Left ventricle myocardium inferior (tissue), 1 donor: ENCODE measurements at regions not wholly inside any gene's neighbourhood (a gene's known extent, or its start where the extent isn't known, plus 50 kb on each side); places are given as distances from the start of the nearest gene placed in this dataset.

Source experiments
- DNase-seq: peaks from one replicate; pipeline ENCODE4 v3.0.0-alpha.2; 2020
- H3K27ac ChIP-seq: fragments of 200-600 bp; replicated peaks from 2 replicates; pipeline ENCODE4 v1.8.0; 2021
- H3K27me3 ChIP-seq: fragments of 200-600 bp; 2 replicates; pipeline ENCODE4 v1.8.0; 2021; ENCODE audit warnings: low read depth
- H3K36me3 ChIP-seq: fragments of 200-600 bp; 2 replicates; pipeline ENCODE4 v1.8.0; 2021
- H3K4me1 ChIP-seq: fragments of 200-600 bp; 2 replicates; pipeline ENCODE4 v1.8.0; 2021
- H3K4me3 ChIP-seq: fragments of 200-600 bp; 2 replicates; pipeline ENCODE4 v1.8.0; 2021; ENCODE audit warnings: mild to moderate bottlenecking, moderate library complexity
- H3K9me3 ChIP-seq: fragments of 200-600 bp; replicated peaks from 2 replicates; pipeline ENCODE4 v1.8.0; 2021
- intact Hi-C: fragments of 100-400 bp; cut with micrococcal nuclease; formaldehyde crosslinking; loops from one replicate; pipeline ENCODE4 v1.11.0; 2022
- TF ChIP-seq, protein P1 (sequence below): fragments of 200-600 bp; IDR thresholded peaks from 2 replicates; pipeline ENCODE4 v1.8.0; 2021; ENCODE audit warnings: antibody characterized with exemption, mild to moderate bottlenecking, borderline replicate concordance
- donor health status: DM: no; HTN: yes; CAD: no; lungs with severe emphysema.

DNA sequence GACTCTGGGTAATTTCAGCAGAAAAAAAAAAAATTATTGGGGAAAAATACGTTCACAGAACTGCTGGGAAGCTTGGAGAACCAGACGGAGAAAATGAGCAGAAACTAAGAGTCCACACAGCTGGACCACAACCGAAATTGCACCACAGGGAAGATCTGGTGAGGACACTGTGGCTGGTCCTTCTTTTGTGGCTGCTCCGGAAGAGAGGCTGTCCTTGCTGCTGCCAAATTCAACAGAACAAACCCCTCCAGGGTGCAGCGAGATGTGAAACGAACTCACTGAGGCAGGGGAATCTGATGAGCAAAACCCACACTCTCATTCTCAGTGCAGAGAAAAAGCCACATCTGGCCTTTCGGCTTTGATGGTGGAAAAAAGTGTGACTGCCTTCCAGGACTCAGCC is 200.0 kb downstream of the ACTL7B start:
- no peaks in the 10 kb centered on the region for H3K4me1 ChIP-seq
- no peak for DNase-seq
- no peak overlapping the region for H3K27ac ChIP-seq
- peaks cover 24% of the 10 kb centered on the region for H3K9me3 ChIP-seq
- intact Hi-C loops, result no loop called here
- peaks cover 23% of the 10 kb centered on the region for H3K27me3 ChIP-seq
- H3K36me3 ChIP-seq, result no peaks in the 10 kb centered on the region
- TF ChIP-seq, protein P1, sequence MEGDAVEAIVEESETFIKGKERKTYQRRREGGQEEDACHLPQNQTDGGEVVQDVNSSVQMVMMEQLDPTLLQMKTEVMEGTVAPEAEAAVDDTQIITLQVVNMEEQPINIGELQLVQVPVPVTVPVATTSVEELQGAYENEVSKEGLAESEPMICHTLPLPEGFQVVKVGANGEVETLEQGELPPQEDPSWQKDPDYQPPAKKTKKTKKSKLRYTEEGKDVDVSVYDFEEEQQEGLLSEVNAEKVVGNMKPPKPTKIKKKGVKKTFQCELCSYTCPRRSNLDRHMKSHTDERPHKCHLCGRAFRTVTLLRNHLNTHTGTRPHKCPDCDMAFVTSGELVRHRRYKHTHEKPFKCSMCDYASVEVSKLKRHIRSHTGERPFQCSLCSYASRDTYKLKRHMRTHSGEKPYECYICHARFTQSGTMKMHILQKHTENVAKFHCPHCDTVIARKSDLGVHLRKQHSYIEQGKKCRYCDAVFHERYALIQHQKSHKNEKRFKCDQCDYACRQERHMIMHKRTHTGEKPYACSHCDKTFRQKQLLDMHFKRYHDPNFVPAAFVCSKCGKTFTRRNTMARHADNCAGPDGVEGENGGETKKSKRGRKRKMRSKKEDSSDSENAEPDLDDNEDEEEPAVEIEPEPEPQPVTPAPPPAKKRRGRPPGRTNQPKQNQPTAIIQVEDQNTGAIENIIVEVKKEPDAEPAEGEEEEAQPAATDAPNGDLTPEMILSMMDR, result no peak
- no peak overlapping the region for H3K4me3 ChIP-seq

DNA sequence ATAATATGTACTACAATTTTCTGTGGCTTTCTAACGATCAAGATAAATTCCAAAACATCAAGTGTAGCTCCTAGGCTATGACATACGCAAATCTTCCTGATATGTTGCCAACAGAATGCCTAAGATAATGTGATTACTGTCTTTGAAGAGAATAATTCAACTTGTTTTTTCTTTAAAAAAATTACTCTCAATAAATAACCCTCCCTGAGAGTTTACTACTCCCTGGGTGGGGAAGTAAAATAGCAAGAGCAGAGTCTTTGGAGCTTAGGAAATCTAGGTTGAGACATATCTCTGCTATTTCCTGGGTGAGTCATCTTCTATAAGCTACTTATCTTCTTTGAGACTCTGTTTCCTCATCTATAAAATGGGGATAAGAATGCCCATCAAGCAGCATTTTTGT is 201.2 kb downstream of the ACTL7B start:
- no peaks in the 10 kb centered on the region for H3K4me1 ChIP-seq
- H3K27ac ChIP-seq, result no peak overlapping the region
- H3K36me3 ChIP-seq, result no peaks in the 10 kb centered on the region
- TF ChIP-seq, protein P1, result no peak
- intact Hi-C loops, result no loop called here
- no peak overlapping the region for H3K4me3 ChIP-seq
- peaks cover 15% of the 10 kb centered on the region for H3K9me3 ChIP-seq
- DNase-seq, result no peak
- peaks cover 29% of the 10 kb centered on the region for H3K27me3 ChIP-seq

DNA sequence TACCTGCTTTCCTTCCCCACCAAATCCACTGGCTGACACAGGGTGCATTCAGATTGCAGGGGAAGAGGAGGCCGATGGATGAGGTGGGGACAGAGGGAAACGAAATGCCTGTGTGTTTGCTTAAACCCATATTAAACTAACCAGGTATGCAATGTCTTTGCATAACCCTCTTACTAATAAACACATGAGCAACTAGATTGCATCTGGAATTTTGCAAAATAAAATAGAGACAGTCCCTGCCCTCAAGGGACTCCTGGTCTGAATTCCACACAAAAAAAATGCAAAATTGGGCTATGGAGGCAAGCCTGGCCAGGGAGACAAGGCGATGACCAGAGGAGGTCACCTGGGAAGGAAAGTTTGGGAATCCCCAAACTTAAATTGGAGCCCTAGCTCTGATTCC is 202.9 kb downstream of the ACTL7B start:
- no peak overlapping the region for H3K4me3 ChIP-seq
- no peaks in the 10 kb centered on the region for H3K9me3 ChIP-seq
- no peak overlapping the region for H3K27ac ChIP-seq
- intact Hi-C loops, result no loop called here
- H3K36me3 ChIP-seq, result no peaks in the 10 kb centered on the region
- TF ChIP-seq, protein P1, result no peak
- peaks cover 32% of the 10 kb centered on the region for H3K27me3 ChIP-seq
- no peaks in the 10 kb centered on the region for H3K4me1 ChIP-seq
- no peak for DNase-seq

DNA sequence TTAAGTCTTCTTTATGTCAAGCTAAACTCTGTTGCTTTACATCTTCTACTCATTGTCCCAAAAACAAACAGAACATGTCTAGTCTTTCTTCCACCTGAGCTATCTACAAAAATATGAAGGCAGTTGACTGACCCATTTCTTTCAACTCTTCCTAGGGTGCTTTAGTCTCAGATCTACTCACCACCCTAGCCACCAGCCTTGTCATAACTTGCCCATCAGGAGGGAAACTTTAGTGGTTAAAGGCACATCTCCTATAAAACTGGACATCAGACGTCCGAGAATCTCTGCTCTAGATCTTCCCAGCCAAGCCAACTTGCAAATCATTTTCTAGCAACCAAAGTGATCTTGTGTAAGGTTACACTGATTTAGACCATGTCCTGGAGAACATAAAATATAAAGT is 205.0 kb downstream of the ACTL7B start:
- no peak for DNase-seq
- Histone ChIP-seq H3K36me3 (no peaks in the 10 kb centered on the region), H3K4me3 (no peak overlapping the region), H3K4me1 (no peaks in the 10 kb centered on the region), H3K27me3 (peaks cover 40% of the 10 kb centered on the region), H3K9me3 (no peaks in the 10 kb centered on the region), H3K27ac (no peak overlapping the region)
- intact Hi-C loops, result no loop called here
- TF ChIP-seq, protein P1, result no peak

DNA sequence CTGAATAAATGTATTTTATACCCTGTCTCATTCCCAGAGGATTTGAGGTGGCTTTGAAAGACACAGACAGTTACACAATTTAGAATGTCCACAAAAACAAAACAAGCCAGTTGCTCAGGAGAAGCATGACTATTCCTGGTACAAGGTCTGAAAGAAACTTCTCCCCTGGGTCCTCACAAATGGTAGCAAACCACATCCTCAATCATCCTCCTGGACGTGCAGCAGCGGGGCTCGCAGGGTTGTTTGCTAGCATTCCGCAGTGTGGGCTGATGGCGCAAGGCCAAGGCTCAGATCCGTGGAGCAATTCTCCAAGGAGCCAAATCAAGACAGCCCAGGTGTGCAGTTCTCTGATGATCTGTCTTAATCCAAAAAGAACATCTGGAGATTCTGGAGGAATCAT is 210.3 kb downstream of the ACTL7B start:
- no peak overlapping the region for H3K27ac ChIP-seq
- DNase-seq, result no peak
- H3K4me1 ChIP-seq, result no peaks in the 10 kb centered on the region
- no peaks in the 10 kb centered on the region for H3K9me3 ChIP-seq
- no peaks in the 10 kb centered on the region for H3K36me3 ChIP-seq
- peaks cover 35% of the 10 kb centered on the region for H3K27me3 ChIP-seq
- TF ChIP-seq, protein P1, result no peak
- H3K4me3 ChIP-seq, result no peak overlapping the region
- intact Hi-C loops, result no loop called here
